ENCODE measurements at regions not wholly inside any gene's neighbourhood (a gene's known extent, or its start where the extent isn't known, plus 50 kb on each side); places are given as distances from the start of the nearest gene placed in this dataset.

- DNase-seq: no peak
These were observed 499.9 kb downstream of the TBL1XR1 start for GRCh38 chr3:176697284-176697889.

GRCh38 chr3:176696816-176697215 lies 500.5 kb downstream of the TBL1XR1 start:
- DNase-seq: no peak

GRCh38 chr3:176692966-176693785 lies 504.1 kb downstream of the TBL1XR1 start:
- DNase-seq: no peak

GRCh38 chr3:176692199-176692965 lies 504.9 kb downstream of the TBL1XR1 start:
- DNase-seq: no peak

- DNase-seq: no peak
These were observed 507.0 kb downstream of the TBL1XR1 start for GRCh38 chr3:176690083-176690869.

- no peak for DNase-seq
These were observed 509.5 kb downstream of the TBL1XR1 start for GRCh38 chr3:176687754-176688153.

- DNase-seq: no peak
These were observed 513.9 kb downstream of the TBL1XR1 start for GRCh38 chr3:176683382-176683781.

GRCh38 chr3:176663837-176664831 lies 533.1 kb downstream of the TBL1XR1 start:
- peak; percentile 57 for DNase-seq

- DNase-seq: no peak
These were observed 533.9 kb downstream of the TBL1XR1 start for GRCh38 chr3:176663387-176663786.

GRCh38 chr3:176661432-176661964 lies 535.8 kb downstream of the TBL1XR1 start:
- no peak for DNase-seq

- no peak for DNase-seq
These were observed 541.7 kb downstream of the TBL1XR1 start for GRCh38 chr3:176655404-176656094.

- no peak for DNase-seq
These were observed 545.7 kb downstream of the TBL1XR1 start for GRCh38 chr3:176651622-176652021.

- DNase-seq: no peak
These were observed 546.8 kb downstream of the TBL1XR1 start for GRCh38 chr3:176650478-176650877.

GRCh38 chr3:176647987-176648386 lies 549.3 kb downstream of the TBL1XR1 start:
- no peak for DNase-seq

- no peak for DNase-seq
These were observed 563.8 kb downstream of the TBL1XR1 start for GRCh38 chr3:176633511-176633910.

GRCh38 chr3:176632925-176633324 lies 564.4 kb downstream of the TBL1XR1 start:
- DNase-seq: no peak

GRCh38 chr3:176631165-176631564 lies 566.1 kb downstream of the TBL1XR1 start:
- no peak for DNase-seq

GRCh38 chr3:176628101-176628639 lies 569.1 kb downstream of the TBL1XR1 start:
- no peak for DNase-seq

- DNase-seq: no peak
These were observed 573.7 kb downstream of the TBL1XR1 start for GRCh38 chr3:176623468-176624150.

- no peak for DNase-seq
These were observed 577.4 kb downstream of the TBL1XR1 start for GRCh38 chr3:176619833-176620232.
